HEK293 (cell line): ENCODE measurements at regions not wholly inside any gene's neighbourhood (a gene's known extent, or its start where the extent isn't known, plus 50 kb on each side); places are given as distances from the start of the nearest gene placed in this dataset.

ENCODE experiments used
- CTCF ChIA-PET: fragments of 350-600 bp; formaldehyde crosslinking; extraction: SDS; loops from one replicate; lab custom pipeline; 2021; ENCODE audit warnings: antibody characterized with exemption; lab: Yijun Ruan, JAX
- POLR2A ChIA-PET: fragments of 300-600 bp; formaldehyde crosslinking; extraction: SDS; loops from one replicate; lab custom pipeline; 2020; ENCODE audit warnings: antibody characterized with exemption, inconsistent platforms; lab: Yijun Ruan, JAX
- H3K27ac ChIP-seq: fragments of 200-500 bp; sonication (Bioruptor generic); 2 replicates; pipeline ENCODE4 v1.5.1; 2014; ENCODE audit warnings: low read depth, low read length, control low read depth, inconsistent platforms; ENCODE audit errors: extremely low read depth
- H3K36me3 ChIP-seq, 2 experiments: fragments of 200-500 bp in 1 of 2; sonication (Bioruptor generic) in 1 of 2; 1 replicate in 1 of 2; 2 replicates in 1 of 2; pipeline ENCODE4 v1.5.1; 2014 to 2017; ENCODE audit warnings: inconsistent platforms in 2 of 2, low read length in 2 of 2; ENCODE audit not compliant: control insufficient read depth in 2 of 2, insufficient read depth in 1 of 2
- H3K4me1 ChIP-seq: fragments of 200-500 bp; sonication (Bioruptor generic); 2 replicates; pipeline ENCODE4 v1.5.1; 2014; ENCODE audit warnings: mild to moderate bottlenecking, low read length, inconsistent platforms; ENCODE audit not compliant: control insufficient read depth, insufficient read depth
- H3K4me3 ChIP-seq: 2 replicates; pipeline ENCODE4 v1.5.1; 2011; ENCODE audit warnings: low read depth, mild to moderate bottlenecking, control low read depth, low read length, moderate library complexity
- H3K9me3 ChIP-seq: fragments of 200-500 bp; sonication (Bioruptor generic); 2 replicates; pipeline ENCODE4 v1.5.1; 2014; ENCODE audit warnings: low read depth, low read length, inconsistent platforms; ENCODE audit not compliant: control insufficient read depth, insufficient read depth
- EGR2 ChIP-seq: fragments of 450-650 bp; formaldehyde crosslinking; IDR thresholded peaks from 2 replicates; pipeline ENCODE4 v1.5.1; 2016; ENCODE audit warnings: low read depth, missing biosample characterization, missing genetic modification characterization
- GLIS2 ChIP-seq: fragments of 450-650 bp; formaldehyde crosslinking; IDR thresholded peaks from 2 replicates; pipeline ENCODE4 v1.5.1; 2016; ENCODE audit warnings: missing biosample characterization, missing genetic modification characterization
- HOXC10 ChIP-seq: sonication (generic); formaldehyde crosslinking; IDR thresholded peaks from 2 replicates; pipeline ENCODE4 v1.8.1; 2023; ENCODE audit warnings: mild to moderate bottlenecking, missing genetic modification reagents
- INSM2 ChIP-seq: fragments of 450-650 bp; formaldehyde crosslinking; IDR thresholded peaks from 2 replicates; pipeline ENCODE4 v1.5.1; 2016; ENCODE audit warnings: missing biosample characterization, missing genetic modification characterization
- SETDB1 ChIP-seq: IDR thresholded peaks from one replicate; pipeline ENCODE4 v1.6.1; 2017; ENCODE audit warnings: mild to moderate bottlenecking, low read length, moderate library complexity, mixed read lengths; ENCODE audit not compliant: insufficient read length
- ZNF121 ChIP-seq: fragments of 450-650 bp; formaldehyde crosslinking; IDR thresholded peaks from 2 replicates; pipeline ENCODE4 v1.5.1; 2016; ENCODE audit warnings: missing biosample characterization, missing genetic modification characterization
- ZNF157 ChIP-seq: fragments of 450-650 bp; formaldehyde crosslinking; IDR thresholded peaks from 2 replicates; pipeline ENCODE4 v1.5.1; 2016; ENCODE audit warnings: missing biosample characterization, missing genetic modification characterization
- ZNF529 ChIP-seq: fragments of 450-650 bp; formaldehyde crosslinking; IDR thresholded peaks from 2 replicates; pipeline ENCODE4 v1.5.1; 2017; ENCODE audit warnings: missing genetic modification characterization, missing biosample characterization; ENCODE audit not compliant: insufficient replicate concordance
- ZNF558 ChIP-seq: fragments of 450-650 bp; formaldehyde crosslinking; IDR thresholded peaks from 2 replicates; pipeline ENCODE4 v1.5.1; 2016; ENCODE audit warnings: missing biosample characterization, missing genetic modification characterization
- ZNF610 ChIP-seq: fragments of 450-650 bp; formaldehyde crosslinking; IDR thresholded peaks from 2 replicates; pipeline ENCODE4 v1.5.1; 2016; ENCODE audit warnings: missing biosample characterization, missing genetic modification characterization, borderline replicate concordance
- ZNF624 ChIP-seq: fragments of 450-650 bp; formaldehyde crosslinking; IDR thresholded peaks from 2 replicates; pipeline ENCODE4 v1.5.1; 2017; ENCODE audit warnings: missing biosample characterization, missing genetic modification characterization
- ZNF677 ChIP-seq: fragments of 450-650 bp; IDR thresholded peaks from 2 replicates; pipeline ENCODE4 v1.5.0; 2018; ENCODE audit warnings: missing biosample characterization, mild to moderate bottlenecking, missing genetic modification characterization, moderate library complexity
- ZNF837 ChIP-seq: fragments of 450-650 bp; formaldehyde crosslinking; IDR thresholded peaks from 2 replicates; pipeline ENCODE4 v1.5.1; 2016; ENCODE audit warnings: missing biosample characterization, missing genetic modification characterization
- ZSCAN16 ChIP-seq: fragments of 450-650 bp; formaldehyde crosslinking; IDR thresholded peaks from 2 replicates; pipeline ENCODE4 v1.5.1; 2016; ENCODE audit warnings: missing biosample characterization, missing genetic modification characterization
- TF ChIP-seq, protein P1 (sequence below): fragments of 450-650 bp; formaldehyde crosslinking; IDR thresholded peaks from 2 replicates; pipeline ENCODE4 v1.5.1; 2016; ENCODE audit warnings: missing biosample characterization, missing genetic modification characterization
- TF ChIP-seq, protein P2 (sequence below): fragments of 450-650 bp; formaldehyde crosslinking; IDR thresholded peaks from 2 replicates; pipeline ENCODE4 v1.5.1; 2017; ENCODE audit warnings: missing biosample characterization, missing genetic modification characterization
- TF ChIP-seq, protein P3 (sequence below): fragments of 450-650 bp; formaldehyde crosslinking; conservative IDR thresholded peaks from 2 replicates; pipeline ENCODE4 v1.5.1; 2016; ENCODE audit warnings: low read depth, missing biosample characterization, missing genetic modification characterization

GRCh38 chr6:102390541-102390940, 997.0 kb downstream of the GRIK2 start (continued):
- TF ChIP-seq ZNF157 (tag by site-specific recombination) = no peak
- no peak for TF ChIP-seq ZNF121
- TF ChIP-seq INSM2 (tag by site-specific recombination) = no peak

GRCh38 chr6:102389994-102390393, 996.5 kb downstream of the GRIK2 start:
- Histone ChIP-seq H3K4me3 (no peak overlapping the region), H3K4me1 (no peaks in the 10 kb centered on the region), H3K27ac (no peak overlapping the region), H3K36me3 (no peaks in the 10 kb centered on the region), H3K9me3 (no peaks in the 10 kb centered on the region)
- TF ChIP-seq SETDB1 (no peak), ZSCAN16 (no peak), ZNF558 (tag by site-specific recombination) (no peak)
- TF ChIP-seq, protein P1, sequence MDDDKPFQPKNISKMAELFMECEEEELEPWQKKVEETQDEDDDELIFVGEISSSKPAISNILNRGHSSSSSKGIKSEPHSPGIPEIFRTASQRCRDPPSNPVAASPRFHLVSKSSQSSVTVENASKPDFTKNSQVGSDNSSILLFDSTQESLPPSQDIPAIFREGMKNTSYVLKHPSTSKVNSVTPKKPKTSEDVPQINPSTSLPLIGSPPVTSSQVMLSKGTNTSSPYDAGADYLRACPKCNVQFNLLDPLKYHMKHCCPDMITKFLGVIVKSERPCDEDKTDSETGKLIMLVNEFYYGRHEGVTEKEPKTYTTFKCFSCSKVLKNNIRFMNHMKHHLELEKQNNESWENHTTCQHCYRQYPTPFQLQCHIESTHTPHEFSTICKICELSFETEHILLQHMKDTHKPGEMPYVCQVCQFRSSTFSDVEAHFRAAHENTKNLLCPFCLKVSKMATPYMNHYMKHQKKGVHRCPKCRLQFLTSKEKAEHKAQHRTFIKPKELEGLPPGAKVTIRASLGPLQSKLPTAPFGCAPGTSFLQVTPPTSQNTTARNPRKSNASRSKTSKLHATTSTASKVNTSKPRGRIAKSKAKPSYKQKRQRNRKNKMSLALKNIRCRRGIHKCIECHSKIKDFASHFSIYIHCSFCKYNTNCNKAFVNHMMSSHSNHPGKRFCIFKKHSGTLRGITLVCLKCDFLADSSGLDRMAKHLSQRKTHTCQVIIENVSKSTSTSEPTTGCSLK (tag by site-specific recombination) = no peak
- ChIA-PET CTCF (no interaction called here), POLR2A (no interaction called here)

GRCh38 chr6:102387326-102388033, 994.0 kb downstream of the GRIK2 start:
- Histone ChIP-seq H3K4me3 (no peak overlapping the region), H3K36me3 (no peaks in the 10 kb centered on the region), H3K4me1 (no peaks in the 10 kb centered on the region), H3K9me3 (no peaks in the 10 kb centered on the region), H3K27ac (no peak overlapping the region)
- TF ChIP-seq, protein P2, sequence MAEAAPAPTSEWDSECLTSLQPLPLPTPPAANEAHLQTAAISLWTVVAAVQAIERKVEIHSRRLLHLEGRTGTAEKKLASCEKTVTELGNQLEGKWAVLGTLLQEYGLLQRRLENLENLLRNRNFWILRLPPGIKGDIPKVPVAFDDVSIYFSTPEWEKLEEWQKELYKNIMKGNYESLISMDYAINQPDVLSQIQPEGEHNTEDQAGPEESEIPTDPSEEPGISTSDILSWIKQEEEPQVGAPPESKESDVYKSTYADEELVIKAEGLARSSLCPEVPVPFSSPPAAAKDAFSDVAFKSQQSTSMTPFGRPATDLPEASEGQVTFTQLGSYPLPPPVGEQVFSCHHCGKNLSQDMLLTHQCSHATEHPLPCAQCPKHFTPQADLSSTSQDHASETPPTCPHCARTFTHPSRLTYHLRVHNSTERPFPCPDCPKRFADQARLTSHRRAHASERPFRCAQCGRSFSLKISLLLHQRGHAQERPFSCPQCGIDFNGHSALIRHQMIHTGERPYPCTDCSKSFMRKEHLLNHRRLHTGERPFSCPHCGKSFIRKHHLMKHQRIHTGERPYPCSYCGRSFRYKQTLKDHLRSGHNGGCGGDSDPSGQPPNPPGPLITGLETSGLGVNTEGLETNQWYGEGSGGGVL (tag by site-specific recombination) = no peak
- no peak for TF ChIP-seq HOXC10 (CRISPR knock-in tag)
- TF ChIP-seq GLIS2 = no peak
- no peak for TF ChIP-seq ZNF529
- no peak for TF ChIP-seq EGR2
- ChIA-PET CTCF (no interaction called here), POLR2A (no interaction called here)

- POLR2A ChIA-PET = no interaction called here
- CTCF ChIA-PET = no interaction called here
- H3K9me3 ChIP-seq = no peaks in the 10 kb centered on the region
- no peak overlapping the region for H3K27ac ChIP-seq
- H3K4me3 ChIP-seq = no peak overlapping the region
- H3K4me1 ChIP-seq = no peaks in the 10 kb centered on the region
- no peaks in the 10 kb centered on the region for H3K36me3 ChIP-seq
- TF ChIP-seq ZNF837 (tag by site-specific recombination) (no peak), ZNF624 (tag by site-specific recombination) (no peak), ZNF610 (tag by site-specific recombination) (no peak), ZNF677 (tag by site-specific recombination) (no peak)
- TF ChIP-seq, protein P3, sequence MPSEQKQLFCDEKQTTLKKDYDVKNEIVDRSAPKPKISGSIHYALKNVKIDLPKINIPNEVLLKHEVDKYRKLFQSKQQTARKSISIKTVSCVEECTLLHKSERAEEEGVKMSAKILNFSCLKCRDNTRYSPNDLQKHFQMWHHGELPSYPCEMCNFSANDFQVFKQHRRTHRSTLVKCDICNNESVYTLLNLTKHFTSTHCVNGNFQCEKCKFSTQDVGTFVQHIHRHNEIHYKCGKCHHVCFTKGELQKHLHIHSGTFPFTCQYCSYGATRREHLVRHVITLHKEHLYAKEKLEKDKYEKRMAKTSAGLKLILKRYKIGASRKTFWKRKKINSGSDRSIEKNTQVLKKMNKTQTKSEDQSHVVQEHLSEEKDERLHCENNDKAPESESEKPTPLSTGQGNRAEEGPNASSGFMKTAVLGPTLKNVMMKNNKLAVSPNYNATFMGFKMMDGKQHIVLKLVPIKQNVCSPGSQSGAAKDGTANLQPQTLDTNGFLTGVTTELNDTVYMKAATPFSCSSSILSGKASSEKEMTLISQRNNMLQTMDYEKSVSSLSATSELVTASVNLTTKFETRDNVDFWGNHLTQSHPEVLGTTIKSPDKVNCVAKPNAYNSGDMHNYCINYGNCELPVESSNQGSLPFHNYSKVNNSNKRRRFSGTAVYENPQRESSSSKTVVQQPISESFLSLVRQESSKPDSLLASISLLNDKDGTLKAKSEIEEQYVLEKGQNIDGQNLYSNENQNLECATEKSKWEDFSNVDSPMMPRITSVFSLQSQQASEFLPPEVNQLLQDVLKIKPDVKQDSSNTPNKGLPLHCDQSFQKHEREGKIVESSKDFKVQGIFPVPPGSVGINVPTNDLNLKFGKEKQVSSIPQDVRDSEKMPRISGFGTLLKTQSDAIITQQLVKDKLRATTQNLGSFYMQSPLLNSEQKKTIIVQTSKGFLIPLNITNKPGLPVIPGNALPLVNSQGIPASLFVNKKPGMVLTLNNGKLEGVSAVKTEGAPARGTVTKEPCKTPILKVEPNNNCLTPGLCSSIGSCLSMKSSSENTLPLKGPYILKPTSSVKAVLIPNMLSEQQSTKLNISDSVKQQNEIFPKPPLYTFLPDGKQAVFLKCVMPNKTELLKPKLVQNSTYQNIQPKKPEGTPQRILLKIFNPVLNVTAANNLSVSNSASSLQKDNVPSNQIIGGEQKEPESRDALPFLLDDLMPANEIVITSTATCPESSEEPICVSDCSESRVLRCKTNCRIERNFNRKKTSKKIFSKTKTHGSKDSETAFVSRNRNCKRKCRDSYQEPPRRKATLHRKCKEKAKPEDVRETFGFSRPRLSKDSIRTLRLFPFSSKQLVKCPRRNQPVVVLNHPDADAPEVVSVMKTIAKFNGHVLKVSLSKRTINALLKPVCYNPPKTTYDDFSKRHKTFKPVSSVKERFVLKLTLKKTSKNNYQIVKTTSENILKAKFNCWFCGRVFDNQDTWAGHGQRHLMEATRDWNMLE (tag by site-specific recombination) = no peak
- TF ChIP-seq, protein P2 (tag by site-specific recombination) = no peak
These were observed 987.7 kb downstream of the GRIK2 start for GRCh38 chr6:102381203-102381602.
